Ishikawa (cell line): ENCODE measurements at regions not wholly inside any gene's neighbourhood (a gene's known extent, or its start where the extent isn't known, plus 50 kb on each side); places are given as distances from the start of the nearest gene placed in this dataset.

ENCODE experiments used
- CEBPB ChIP-seq: IDR thresholded peaks from 2 replicates; pipeline ENCODE4 v1.6.1; 2012
- CREB1 ChIP-seq: IDR thresholded peaks from 2 replicates; pipeline ENCODE4 v1.6.1; 2012; ENCODE audit warnings: low read depth
- EGR1 ChIP-seq: IDR thresholded peaks from 2 replicates; pipeline ENCODE4 v1.6.1; 2012
- EP300 ChIP-seq: IDR thresholded peaks from 2 replicates; pipeline ENCODE4 v1.6.1; 2012; ENCODE audit warnings: borderline replicate concordance
- FOXM1 ChIP-seq: IDR thresholded peaks from 2 replicates; pipeline ENCODE4 v1.6.1; 2012; ENCODE audit warnings: low read depth, borderline replicate concordance
- NFIC ChIP-seq: IDR thresholded peaks from 2 replicates; pipeline ENCODE4 v1.6.1; 2012
- RAD21 ChIP-seq: IDR thresholded peaks from 2 replicates; pipeline ENCODE4 v1.6.1; 2012; ENCODE audit warnings: low read depth
- TAF1 ChIP-seq: IDR thresholded peaks from 2 replicates; pipeline ENCODE4 v1.6.1; 2012; ENCODE audit warnings: low read depth, mild to moderate bottlenecking
- TCF12 ChIP-seq: IDR thresholded peaks from 2 replicates; pipeline ENCODE4 v1.6.1; 2012; ENCODE audit warnings: low read depth
- TEAD4 ChIP-seq: IDR thresholded peaks from 2 replicates; pipeline ENCODE4 v1.6.1; 2012
- USF1 ChIP-seq: IDR thresholded peaks from 2 replicates; pipeline ENCODE4 v1.6.1; 2012
- YY1 ChIP-seq: IDR thresholded peaks from 2 replicates; pipeline ENCODE4 v1.6.1; 2012; ENCODE audit warnings: low read depth
- ZBTB7A ChIP-seq: IDR thresholded peaks from 2 replicates; pipeline ENCODE4 v1.6.1; 2012; ENCODE audit warnings: low read depth
- TF ChIP-seq, protein P1 (sequence below): IDR thresholded peaks from 2 replicates; pipeline ENCODE4 v1.6.1; 2012
- TF ChIP-seq, protein P2 (sequence below): IDR thresholded peaks from 2 replicates; pipeline ENCODE4 v1.6.1; 2012; ENCODE audit warnings: low read depth, mild to moderate bottlenecking

DNA sequence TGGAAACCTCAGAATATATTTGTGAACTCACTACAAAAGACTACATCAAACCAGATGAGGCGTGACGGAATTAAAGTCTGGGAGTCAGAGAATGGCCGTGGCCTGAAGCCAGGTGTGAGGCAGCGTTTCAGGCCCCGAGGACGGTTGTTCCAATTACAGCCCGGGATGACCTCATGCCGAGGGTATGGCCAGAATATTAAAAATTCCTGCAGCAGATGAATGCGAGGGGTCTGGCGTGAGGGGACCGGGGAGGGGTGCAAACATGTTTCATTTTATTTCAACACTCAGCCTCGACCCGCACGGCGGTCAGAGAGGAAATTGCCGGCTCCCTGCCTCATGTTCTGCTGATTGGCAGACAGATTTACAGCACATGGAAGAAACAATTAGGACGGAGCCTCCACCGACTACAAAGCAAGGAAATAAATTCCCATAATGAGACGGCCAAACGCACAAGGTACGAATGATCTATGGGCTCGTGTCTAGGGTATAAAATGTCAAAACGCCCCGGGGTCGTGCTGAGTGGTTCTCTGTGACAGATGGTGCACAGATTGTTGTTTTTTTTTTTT is 289.7 kb downstream of the SHOX start:
- TF ChIP-seq ZBTB7A (no peak), NFIC (no peak), RAD21 (no peak), CEBPB (no peak), EGR1 (no peak), FOXM1 (no peak), YY1 (no peak)
- TF ChIP-seq, protein P1, sequence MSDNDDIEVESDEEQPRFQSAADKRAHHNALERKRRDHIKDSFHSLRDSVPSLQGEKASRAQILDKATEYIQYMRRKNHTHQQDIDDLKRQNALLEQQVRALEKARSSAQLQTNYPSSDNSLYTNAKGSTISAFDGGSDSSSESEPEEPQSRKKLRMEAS, result no peak

DNA sequence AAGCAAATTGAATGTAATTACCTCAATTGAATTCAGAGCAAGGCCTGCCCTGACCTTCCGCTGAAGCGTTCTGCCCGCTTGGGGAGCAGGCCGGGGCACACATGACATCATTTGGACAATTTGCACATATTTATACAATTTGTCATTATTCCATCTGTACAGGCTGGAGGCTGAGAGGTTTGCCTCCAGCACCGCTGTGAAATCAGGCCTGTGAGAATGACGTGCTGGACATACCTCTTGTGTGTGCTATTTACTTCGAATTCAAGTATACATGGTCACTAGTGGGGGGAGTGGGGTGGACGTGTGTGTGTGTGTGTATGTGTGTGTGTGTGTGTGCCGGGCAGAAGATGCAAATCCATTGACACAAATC is 285.6 kb downstream of the SHOX start:
- TF ChIP-seq EGR1 (no peak), EP300 (no peak), ZBTB7A (no peak), TCF12 (no peak), TAF1 (no peak), USF1 (no peak), TEAD4 (no peak), NFIC (no peak)
- TF ChIP-seq, protein P2, sequence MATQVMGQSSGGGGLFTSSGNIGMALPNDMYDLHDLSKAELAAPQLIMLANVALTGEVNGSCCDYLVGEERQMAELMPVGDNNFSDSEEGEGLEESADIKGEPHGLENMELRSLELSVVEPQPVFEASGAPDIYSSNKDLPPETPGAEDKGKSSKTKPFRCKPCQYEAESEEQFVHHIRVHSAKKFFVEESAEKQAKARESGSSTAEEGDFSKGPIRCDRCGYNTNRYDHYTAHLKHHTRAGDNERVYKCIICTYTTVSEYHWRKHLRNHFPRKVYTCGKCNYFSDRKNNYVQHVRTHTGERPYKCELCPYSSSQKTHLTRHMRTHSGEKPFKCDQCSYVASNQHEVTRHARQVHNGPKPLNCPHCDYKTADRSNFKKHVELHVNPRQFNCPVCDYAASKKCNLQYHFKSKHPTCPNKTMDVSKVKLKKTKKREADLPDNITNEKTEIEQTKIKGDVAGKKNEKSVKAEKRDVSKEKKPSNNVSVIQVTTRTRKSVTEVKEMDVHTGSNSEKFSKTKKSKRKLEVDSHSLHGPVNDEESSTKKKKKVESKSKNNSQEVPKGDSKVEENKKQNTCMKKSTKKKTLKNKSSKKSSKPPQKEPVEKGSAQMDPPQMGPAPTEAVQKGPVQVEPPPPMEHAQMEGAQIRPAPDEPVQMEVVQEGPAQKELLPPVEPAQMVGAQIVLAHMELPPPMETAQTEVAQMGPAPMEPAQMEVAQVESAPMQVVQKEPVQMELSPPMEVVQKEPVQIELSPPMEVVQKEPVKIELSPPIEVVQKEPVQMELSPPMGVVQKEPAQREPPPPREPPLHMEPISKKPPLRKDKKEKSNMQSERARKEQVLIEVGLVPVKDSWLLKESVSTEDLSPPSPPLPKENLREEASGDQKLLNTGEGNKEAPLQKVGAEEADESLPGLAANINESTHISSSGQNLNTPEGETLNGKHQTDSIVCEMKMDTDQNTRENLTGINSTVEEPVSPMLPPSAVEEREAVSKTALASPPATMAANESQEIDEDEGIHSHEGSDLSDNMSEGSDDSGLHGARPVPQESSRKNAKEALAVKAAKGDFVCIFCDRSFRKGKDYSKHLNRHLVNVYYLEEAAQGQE, result no peak

DNA sequence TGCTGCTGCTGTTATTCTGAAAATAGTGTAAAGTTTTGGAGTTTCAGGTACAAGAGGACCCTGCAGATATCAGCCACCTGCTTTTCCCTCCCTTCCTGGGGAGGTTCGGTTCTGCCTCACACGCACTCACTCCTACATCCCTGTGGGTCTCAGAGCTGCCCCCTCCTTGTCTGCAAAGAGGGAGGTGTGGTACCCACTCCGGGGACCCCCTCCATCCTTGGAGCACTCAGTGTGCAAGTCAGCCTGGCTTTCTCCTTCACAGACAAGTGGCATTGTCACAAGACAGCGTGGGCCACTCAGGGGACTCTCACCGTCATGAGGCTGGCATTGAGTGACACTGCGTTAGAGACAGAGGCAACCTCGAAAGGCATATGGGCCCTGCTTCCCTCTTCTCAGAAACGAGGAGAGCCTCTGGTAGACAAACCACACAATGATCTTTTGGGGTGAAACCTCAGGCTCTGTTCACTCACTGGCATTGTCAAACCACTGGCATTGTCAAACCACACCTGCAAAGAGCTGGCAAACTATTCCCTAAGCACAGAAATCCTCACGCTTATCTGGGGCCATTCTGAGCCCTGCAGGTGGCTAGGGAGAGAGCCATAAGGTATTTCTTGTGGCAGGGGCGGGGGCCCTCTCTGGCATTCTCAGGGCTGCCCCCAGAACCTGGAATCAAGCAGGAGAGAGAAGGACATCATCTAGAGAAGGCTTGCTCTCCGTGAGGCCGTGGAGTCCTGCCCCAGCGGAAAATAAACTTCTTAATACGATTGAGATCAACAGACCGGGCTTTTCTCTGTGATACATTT is 285.0 kb downstream of the SHOX start:
- no peak for TF ChIP-seq TEAD4
- TF ChIP-seq, protein P2, result no peak
- TF ChIP-seq TCF12, result no peak
- TF ChIP-seq, protein P1, result no peak
- TF ChIP-seq FOXM1, result no peak
- no peak for TF ChIP-seq ZBTB7A
- TF ChIP-seq USF1, result no peak
- no peak for TF ChIP-seq NFIC
- TF ChIP-seq EP300, result no peak
- TF ChIP-seq RAD21, result no peak
- TF ChIP-seq CEBPB, result no peak
- TF ChIP-seq YY1, result no peak
- TF ChIP-seq CREB1, result no peak
- TF ChIP-seq EGR1, result no peak
- TF ChIP-seq TAF1, result no peak

DNA sequence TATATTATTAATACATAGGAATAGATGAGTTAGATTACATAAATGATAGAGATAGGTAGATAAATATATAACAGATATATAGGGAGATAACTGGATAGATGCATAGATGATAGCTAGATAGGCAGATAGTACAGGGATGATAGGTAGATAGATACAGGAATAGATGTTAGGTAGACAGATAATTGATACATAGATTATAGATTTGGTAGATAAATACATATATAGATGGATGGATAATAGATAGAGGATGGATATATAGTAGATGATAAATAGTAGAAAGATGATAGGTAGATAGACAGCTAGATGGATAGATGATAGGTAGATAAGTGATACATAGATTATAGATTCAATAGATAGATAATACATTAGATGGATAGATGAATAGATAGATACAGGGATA is 283.6 kb downstream of the SHOX start:
- no peak for TF ChIP-seq RAD21
- TF ChIP-seq ZBTB7A, result no peak
- no peak for TF ChIP-seq FOXM1
- TF ChIP-seq NFIC, result no peak
- TF ChIP-seq EGR1, result no peak
- no peak for TF ChIP-seq EP300
- no peak for TF ChIP-seq TAF1
- no peak for TF ChIP-seq TCF12
- TF ChIP-seq, protein P1, result no peak
- TF ChIP-seq USF1, result no peak
- no peak for TF ChIP-seq CEBPB
- no peak for TF ChIP-seq TEAD4

DNA sequence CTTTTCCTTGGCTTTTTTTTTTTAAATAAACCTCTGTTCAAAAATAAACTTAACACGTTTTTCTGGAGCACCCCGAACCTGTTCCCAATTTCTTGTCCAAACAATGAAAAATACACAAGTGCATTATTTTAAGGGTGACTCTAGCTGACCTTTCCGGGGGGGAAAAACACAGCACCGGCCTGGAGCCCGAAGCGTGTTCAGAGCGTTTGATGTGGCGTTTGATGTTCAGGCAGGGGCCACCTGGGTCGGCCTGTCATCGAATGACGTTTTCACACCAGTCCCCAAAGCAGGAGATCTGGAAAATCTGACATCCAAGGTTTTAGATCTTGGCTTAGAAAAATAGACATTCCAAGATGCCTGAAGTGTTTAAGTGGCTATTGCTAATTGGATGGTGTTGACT is 282.1 kb downstream of the SHOX start:
- no peak for TF ChIP-seq EP300
- no peak for TF ChIP-seq ZBTB7A
- TF ChIP-seq FOXM1, result no peak
- TF ChIP-seq, protein P2, result no peak
- no peak for TF ChIP-seq YY1
- TF ChIP-seq EGR1, result no peak
- TF ChIP-seq NFIC, result no peak
- TF ChIP-seq TAF1, result no peak
- TF ChIP-seq TEAD4, result no peak
- no peak for TF ChIP-seq RAD21
- no peak for TF ChIP-seq CEBPB
- TF ChIP-seq, protein P1, result no peak
